Anterior cingulate cortex (tissue), 58 donors: ENCODE measurements at regions not wholly inside any gene's neighbourhood (a gene's known extent, or its start where the extent isn't known, plus 50 kb on each side); places are given as distances from the start of the nearest gene placed in this dataset.
"Not testable (repeated sequence)": the region's sequence is repeated elsewhere in the genome, so short reads cannot be mapped to it uniquely, and the experiment has no call there.

Experiments
- DNase-seq, 58 donors: peaks; one replicate each; lab custom pipeline; 2025; lab: John Stamatoyannopoulos, UW

- DNase-seq = no peak
Observed at GRCh38 chr7:91731976-91732375, 148.5 kb downstream of the MTERF1 start.

GRCh38 chr7:91749418-91749817 is 131.1 kb downstream of the MTERF1 start:
- no peak for DNase-seq

DNA sequence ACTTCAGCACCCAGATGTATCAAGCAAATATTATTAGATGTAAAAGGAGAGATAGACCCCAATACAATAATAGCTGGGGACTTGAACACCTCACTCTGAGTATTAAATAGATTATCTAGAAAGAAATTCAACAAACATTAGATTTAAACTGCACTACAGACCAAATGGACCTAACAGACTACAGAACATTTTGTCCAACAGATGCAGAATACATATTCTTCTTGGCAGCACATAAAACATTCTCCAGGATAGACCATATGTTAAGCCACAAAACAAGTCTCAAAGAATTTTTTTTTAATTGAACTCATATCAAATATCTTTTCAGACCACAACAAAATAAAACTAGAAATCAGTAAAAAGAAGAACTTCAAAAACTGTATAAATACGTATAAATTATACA is 130.4 kb downstream of the MTERF1 start:
- DNase-seq = peak in 1 of 58 donors; percentile 1

DNA sequence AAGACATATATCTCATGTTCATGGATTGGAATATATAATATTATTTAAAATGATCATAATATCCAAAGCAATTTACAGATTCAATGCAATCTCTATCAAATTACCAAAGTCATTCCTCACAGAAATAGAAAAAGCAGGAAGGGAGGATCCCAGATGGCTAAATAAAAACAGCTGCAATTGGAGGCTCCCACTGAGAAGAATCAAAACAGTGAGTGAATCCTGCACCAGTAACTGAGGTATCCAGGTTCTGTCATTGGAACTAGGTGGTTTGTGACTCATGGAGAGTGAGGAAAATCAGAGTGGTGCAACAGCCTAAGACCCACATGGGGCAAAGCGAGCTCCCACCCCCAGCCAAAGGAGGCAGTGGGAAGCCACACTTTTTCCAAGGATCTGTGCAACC is 128.4 kb downstream of the MTERF1 start:
- no peak for DNase-seq

- DNase-seq = not testable (repeated sequence)
Observed at GRCh38 chr7:91754280-91754679, 126.2 kb downstream of the MTERF1 start.

DNA sequence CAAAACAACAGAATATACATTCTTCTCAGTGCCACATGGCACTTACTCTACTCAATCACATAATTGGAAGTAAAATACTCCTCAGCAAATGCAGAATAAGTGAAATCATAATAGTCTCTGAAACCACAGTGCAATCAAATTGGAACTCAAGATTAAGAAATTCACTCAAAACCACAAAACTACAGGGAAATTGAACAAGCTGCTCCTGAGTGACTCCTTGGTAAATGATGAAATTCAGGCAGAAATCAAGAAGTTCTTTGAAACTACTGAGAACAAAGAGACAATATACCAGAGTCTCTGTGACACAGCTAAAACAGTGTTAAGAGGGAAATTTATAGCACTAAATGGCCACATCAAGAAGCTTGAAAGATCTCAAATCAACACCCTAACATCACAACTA is 125.4 kb downstream of the MTERF1 start:
- not testable (repeated sequence) for DNase-seq

GRCh38 chr7:91759205-91759863 is 121.2 kb downstream of the MTERF1 start:
- DNase-seq = no peak

DNA sequence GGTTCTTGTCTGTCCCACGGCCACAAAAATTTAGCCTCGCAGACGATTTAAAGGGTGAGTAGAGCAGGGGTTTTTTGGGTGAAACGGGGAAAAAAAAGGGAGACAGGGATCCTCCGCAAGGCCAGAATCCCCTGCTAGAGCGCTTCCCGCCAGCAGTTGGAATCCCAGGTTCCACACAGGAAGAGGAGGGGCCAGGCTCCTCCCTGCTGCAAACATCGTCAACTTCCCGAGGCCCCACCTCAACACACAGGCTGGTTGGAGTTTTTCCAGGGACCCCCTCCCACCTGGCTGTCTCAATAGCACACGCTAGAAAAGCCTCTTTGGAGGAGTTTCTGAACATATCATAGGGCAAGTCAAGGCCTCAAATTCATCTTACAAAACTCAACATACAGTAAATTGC is 112.7 kb downstream of the MTERF1 start:
- DNase-seq = no peak

- no peak for DNase-seq
Observed at GRCh38 chr7:91771394-91771793, 109.1 kb downstream of the MTERF1 start.

GRCh38 chr7:91771921-91772815 is 108.3 kb downstream of the MTERF1 start:
- DNase-seq = no peak

DNA sequence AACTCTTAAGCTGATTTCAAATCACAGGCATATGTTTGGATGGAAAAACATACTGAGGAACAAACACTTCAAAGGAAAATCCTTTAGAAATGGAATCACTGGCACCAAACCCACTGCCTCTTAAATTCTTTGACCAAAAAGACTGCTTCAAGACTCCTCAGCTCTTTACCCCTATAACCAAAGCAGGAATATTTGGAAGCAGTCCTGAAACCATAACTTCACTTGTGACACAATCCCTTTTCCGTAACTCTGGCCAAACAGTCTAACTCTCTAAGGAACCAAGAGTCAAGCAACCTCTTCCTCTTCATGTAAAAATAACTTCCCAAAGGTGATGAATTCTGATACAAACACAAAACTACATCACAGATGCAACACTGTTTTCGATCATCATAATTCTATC is 104.3 kb downstream of the MTERF1 start:
- no peak for DNase-seq

DNA sequence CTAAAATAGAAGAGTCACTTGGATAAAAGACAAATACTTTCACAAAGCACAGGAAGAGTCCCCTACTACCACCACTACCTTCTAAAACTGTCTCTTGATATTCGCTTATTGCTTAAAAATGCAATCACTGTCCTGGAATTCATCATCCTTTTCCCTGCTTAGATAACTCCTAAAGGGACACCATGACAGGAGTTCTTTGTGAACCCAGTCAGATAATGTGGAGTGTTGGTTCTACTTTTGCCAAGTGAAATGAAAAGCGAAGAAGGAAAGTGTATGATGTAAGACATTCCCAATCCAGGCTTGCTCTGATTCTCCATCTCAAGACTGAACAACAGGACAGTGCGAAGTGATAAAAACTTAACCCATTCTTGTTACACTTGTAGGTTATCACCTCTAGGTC is 103.0 kb downstream of the MTERF1 start:
- DNase-seq = no peak

DNA sequence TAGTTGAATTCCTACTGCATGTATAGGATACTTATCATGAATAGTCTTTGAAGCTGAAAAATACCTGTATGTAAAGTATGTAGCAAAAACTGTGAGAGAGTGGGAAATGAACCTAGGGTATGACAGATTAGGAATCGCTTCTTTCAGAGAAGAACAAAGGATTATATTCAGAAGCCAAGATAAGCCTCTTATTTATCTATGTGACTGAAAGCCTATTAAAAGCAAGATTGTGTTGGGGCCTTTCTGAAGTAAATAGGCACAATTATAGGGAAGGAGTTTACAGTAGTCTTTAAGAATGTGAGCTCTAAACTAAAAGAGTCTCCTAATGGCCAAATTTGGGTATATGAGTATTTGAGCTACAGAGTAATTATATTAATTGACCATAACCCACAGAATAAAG is 102.1 kb downstream of the MTERF1 start:
- no peak for DNase-seq

DNA sequence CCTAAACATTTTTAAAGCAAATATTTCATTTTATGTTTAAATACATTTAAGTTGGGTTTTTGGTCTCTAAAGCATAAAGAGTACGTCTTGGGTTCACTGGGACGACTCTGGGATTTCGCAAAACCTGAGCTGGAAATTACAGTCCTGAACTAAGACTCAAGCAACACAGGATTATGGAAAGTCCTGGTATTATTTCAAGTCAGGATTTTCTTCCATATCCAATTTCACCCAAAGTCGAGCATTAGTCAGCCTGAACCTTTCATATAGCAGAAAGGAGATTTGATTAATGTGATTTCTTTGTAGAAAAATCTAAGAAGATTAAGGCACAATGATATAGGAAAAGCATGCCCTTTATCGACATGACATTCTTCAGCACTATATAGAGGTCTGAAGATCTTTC is 100.0 kb downstream of the MTERF1 start:
- DNase-seq = no peak

GRCh38 chr7:91784469-91784868 is 96.0 kb downstream of the MTERF1 start:
- peak in 1 of 58 donors; percentile 16 for DNase-seq

DNA sequence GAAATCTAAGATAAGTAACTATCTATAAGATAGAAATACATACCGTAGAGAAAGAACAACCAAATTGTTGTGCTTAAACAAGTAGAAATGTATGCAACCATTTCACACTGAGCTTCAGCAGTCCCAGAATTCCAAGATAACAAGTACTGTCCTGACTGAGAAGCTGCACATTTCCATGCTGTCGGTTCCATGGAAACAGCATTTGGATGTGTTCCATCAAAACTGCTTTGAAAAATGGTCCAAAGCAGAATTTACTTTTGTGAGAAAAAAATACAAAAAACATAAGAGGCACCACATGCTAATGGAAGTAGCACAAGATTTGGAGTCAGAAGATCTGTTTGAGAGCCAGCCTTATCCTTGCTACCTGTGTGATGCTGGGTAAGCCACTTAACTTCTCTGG is 92.6 kb downstream of the MTERF1 start:
- peak in 2 of 58 donors; percentile 14 to 23 for DNase-seq

GRCh38 chr7:91789086-91789485 is 91.4 kb downstream of the MTERF1 start:
- no peak for DNase-seq

DNA sequence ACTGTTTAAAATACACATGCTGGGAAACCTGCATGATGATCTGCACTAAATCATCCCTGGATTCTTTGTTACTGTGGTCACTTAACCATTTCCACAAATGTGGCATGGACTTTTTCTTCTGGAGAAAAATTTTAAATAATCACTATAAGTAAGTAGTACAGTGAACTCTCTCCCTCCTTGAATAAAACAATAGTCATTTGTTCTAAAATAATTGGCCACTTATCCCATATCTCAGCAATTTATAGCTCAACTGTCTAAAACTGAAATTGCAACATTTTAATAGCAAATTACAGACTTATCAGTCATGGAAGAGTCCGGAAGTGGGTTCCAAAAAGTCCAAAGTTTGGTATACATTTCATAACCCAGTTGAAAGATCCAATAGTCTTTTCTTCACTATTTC is 90.9 kb downstream of the MTERF1 start:
- DNase-seq = no peak

GRCh38 chr7:91790646-91791045 is 89.9 kb downstream of the MTERF1 start:
- not testable (repeated sequence) for DNase-seq

DNA sequence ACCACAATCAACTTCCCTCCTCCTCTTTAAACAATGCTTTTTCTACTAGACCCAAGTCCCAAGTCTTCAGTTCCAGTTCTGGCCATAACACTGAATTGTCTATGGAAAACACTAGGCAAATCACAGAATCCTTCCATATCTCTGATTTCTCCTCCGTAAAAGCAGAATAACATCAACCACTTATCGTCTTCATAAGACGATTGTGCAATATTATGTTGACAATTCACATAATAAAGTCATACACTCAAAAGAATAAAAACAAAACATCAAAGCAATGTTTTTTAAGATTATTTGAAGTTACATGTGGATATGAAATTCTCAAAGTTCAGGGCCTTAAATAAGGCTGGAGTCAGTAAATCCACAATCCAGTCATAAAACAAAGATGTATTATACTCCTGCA is 84.4 kb downstream of the MTERF1 start:
- no peak for DNase-seq

- DNase-seq = no peak
Observed at GRCh38 chr7:91798425-91798824, 82.1 kb downstream of the MTERF1 start.

GRCh38 chr7:91800389-91800788 is 80.1 kb downstream of the MTERF1 start:
- DNase-seq = no peak
